Activated CD8-positive, alpha-beta memory T cell treated with anti-CD3 and anti-CD28 coated beads, Interleukin-2, amount 10 ng/mL, durations not matched to agents 7 days and 5 days (primary cell): ENCODE measurements at regions not wholly inside any gene's neighbourhood (a gene's known extent, or its start where the extent isn't known, plus 50 kb on each side); places are given as distances from the start of the nearest gene placed in this dataset.
"Not testable (repeated sequence)": the region's sequence is repeated elsewhere in the genome, so short reads cannot be mapped to it uniquely, and the experiment has no call there.

Experiments
- ATAC-seq: fragments of 150-1000 bp; cut with Tn5 transposase; one replicate; pipeline ENCODE4 v1.10.0; 2021; ENCODE audit warnings: moderate library complexity
- CTCF ChIA-PET: fragments of 350-600 bp; sonication (Branson Sonifier 250); formaldehyde crosslinking; loops from one replicate; lab custom pipeline; 2021; ENCODE audit warnings: antibody characterized with exemption; lab: Charles Lee
- DNase-seq: peaks from one replicate; pipeline ENCODE4 v3.0.0-alpha.2; 2020
- H3K27ac Mint-ChIP-seq: one replicate; pipeline ENCODE4 v1.8.0; 2021; ENCODE audit warnings: mild to moderate bottlenecking, mixed read lengths
- H3K27me3 Mint-ChIP-seq: one replicate; pipeline ENCODE4 v1.8.0; 2021; ENCODE audit warnings: mixed read lengths
- H3K36me3 Mint-ChIP-seq: one replicate; pipeline ENCODE4 v1.8.0; 2021; ENCODE audit warnings: mild to moderate bottlenecking, mixed read lengths
- H3K4me1 Mint-ChIP-seq: one replicate; pipeline ENCODE4 v1.8.0; 2021; ENCODE audit warnings: mixed read lengths
- H3K4me3 Mint-ChIP-seq: one replicate; pipeline ENCODE4 v1.8.0; 2021; ENCODE audit warnings: mild to moderate bottlenecking, moderate library complexity, mixed read lengths
- H3K9me3 Mint-ChIP-seq: one replicate; pipeline ENCODE4 v1.8.0; 2022; ENCODE audit warnings: low read depth, mixed read lengths

GRCh38 chr9:85302938-85303756 lies 438.6 kb downstream of the AGTPBP1 start:
- no peaks in the 10 kb centered on the region for H3K27me3 Mint-ChIP-seq
- CTCF ChIA-PET: no interaction called here
- H3K4me3 Mint-ChIP-seq: no peak overlapping the region
- H3K4me1 Mint-ChIP-seq: no peaks in the 10 kb centered on the region
- H3K9me3 Mint-ChIP-seq: no peaks in the 10 kb centered on the region
- DNase-seq: no peak
- no peak overlapping the region for H3K27ac Mint-ChIP-seq
- no peaks in the 10 kb centered on the region for H3K36me3 Mint-ChIP-seq
- ATAC-seq: no peak

- DNase-seq (no peak), ATAC-seq (no peak)
- H3K36me3 Mint-ChIP-seq: no peaks in the 10 kb centered on the region
- H3K4me3 Mint-ChIP-seq: no peak overlapping the region
- H3K27me3 Mint-ChIP-seq: no peaks in the 10 kb centered on the region
- H3K9me3 Mint-ChIP-seq: no peaks in the 10 kb centered on the region
- H3K4me1 Mint-ChIP-seq: no peaks in the 10 kb centered on the region
- no peak overlapping the region for H3K27ac Mint-ChIP-seq
- CTCF ChIA-PET: no interaction called here
Observed at GRCh38 chr9:85298499-85298898, 443.3 kb downstream of the AGTPBP1 start.

- H3K9me3 Mint-ChIP-seq, H3K4me1 Mint-ChIP-seq, H3K4me3 Mint-ChIP-seq, CTCF ChIA-PET, ATAC-seq, H3K36me3 Mint-ChIP-seq, DNase-seq, H3K27ac Mint-ChIP-seq: not testable (repeated sequence)
- peaks cover 11% of the 10 kb centered on the region for H3K27me3 Mint-ChIP-seq
Observed at GRCh38 chr9:85295244-85295643, 446.5 kb downstream of the AGTPBP1 start.

GRCh38 chr9:85292261-85292660 lies 449.5 kb downstream of the AGTPBP1 start:
- Mint-ChIP-seq H3K4me1 (peaks cover 21% of the 10 kb centered on the region), H3K27ac (no peak overlapping the region), H3K36me3 (no peaks in the 10 kb centered on the region), H3K4me3 (no peak overlapping the region), H3K27me3 (peaks cover 15% of the 10 kb centered on the region), H3K9me3 (peaks cover 5% of the 10 kb centered on the region)
- no peak for DNase-seq
- no peak for ATAC-seq
- CTCF ChIA-PET: no interaction called here

GRCh38 chr9:85291266-85291665 lies 450.5 kb downstream of the AGTPBP1 start:
- H3K27ac Mint-ChIP-seq: no peak overlapping the region
- H3K4me1 Mint-ChIP-seq: peaks cover 21% of the 10 kb centered on the region
- H3K36me3 Mint-ChIP-seq: no peaks in the 10 kb centered on the region
- H3K4me3 Mint-ChIP-seq: no peak overlapping the region
- no peak for DNase-seq
- CTCF ChIA-PET: no interaction called here
- ATAC-seq: no peak
- peaks cover 5% of the 10 kb centered on the region for H3K9me3 Mint-ChIP-seq
- H3K27me3 Mint-ChIP-seq: peaks cover 15% of the 10 kb centered on the region

- Mint-ChIP-seq H3K4me1 (peaks cover 21% of the 10 kb centered on the region), H3K4me3 (no peak overlapping the region), H3K36me3 (no peaks in the 10 kb centered on the region), H3K27me3 (peaks cover 15% of the 10 kb centered on the region), H3K9me3 (peaks cover 5% of the 10 kb centered on the region), H3K27ac (peak overlapping the region; percentile 24)
- ATAC-seq (peak; percentile 57), DNase-seq (peak; percentile 79)
- CTCF ChIA-PET: no interaction called here
Observed at GRCh38 chr9:85290019-85290418, 451.7 kb downstream of the AGTPBP1 start.

- no peaks in the 10 kb centered on the region for H3K36me3 Mint-ChIP-seq
- DNase-seq (no peak), ATAC-seq (no peak)
- peaks cover 21% of the 10 kb centered on the region for H3K4me1 Mint-ChIP-seq
- CTCF ChIA-PET: no interaction called here
- no peak overlapping the region for H3K27ac Mint-ChIP-seq
- peaks cover 5% of the 10 kb centered on the region for H3K9me3 Mint-ChIP-seq
- peaks cover 15% of the 10 kb centered on the region for H3K27me3 Mint-ChIP-seq
- H3K4me3 Mint-ChIP-seq: no peak overlapping the region
Observed at GRCh38 chr9:85289142-85289541, 452.6 kb downstream of the AGTPBP1 start.

- H3K4me3 Mint-ChIP-seq: no peak overlapping the region
- ATAC-seq: no peak
- no peaks in the 10 kb centered on the region for H3K36me3 Mint-ChIP-seq
- peaks cover 3% of the 10 kb centered on the region for H3K9me3 Mint-ChIP-seq
- H3K4me1 Mint-ChIP-seq: peaks cover 3% of the 10 kb centered on the region
- CTCF ChIA-PET: no interaction called here
- H3K27ac Mint-ChIP-seq: no peak overlapping the region
- DNase-seq: no peak
- peaks cover 14% of the 10 kb centered on the region for H3K27me3 Mint-ChIP-seq
Observed at GRCh38 chr9:85283421-85283820, 458.3 kb downstream of the AGTPBP1 start.

- ATAC-seq (no peak), DNase-seq (no peak)
- Mint-ChIP-seq H3K4me1 (no peaks in the 10 kb centered on the region), H3K4me3 (no peak overlapping the region), H3K27ac (no peak overlapping the region), H3K36me3 (no peaks in the 10 kb centered on the region), H3K27me3 (peaks cover 9% of the 10 kb centered on the region), H3K9me3 (no peaks in the 10 kb centered on the region)
- CTCF ChIA-PET: no interaction called here
Observed at GRCh38 chr9:85278769-85279168, 463.0 kb downstream of the AGTPBP1 start.

- H3K36me3 Mint-ChIP-seq: no peaks in the 10 kb centered on the region
- no peaks in the 10 kb centered on the region for H3K9me3 Mint-ChIP-seq
- CTCF ChIA-PET: no interaction called here
- ATAC-seq: no peak
- H3K27me3 Mint-ChIP-seq: peaks cover 5% of the 10 kb centered on the region
- no peak for DNase-seq
- H3K4me3 Mint-ChIP-seq: no peak overlapping the region
- no peak overlapping the region for H3K27ac Mint-ChIP-seq
- no peaks in the 10 kb centered on the region for H3K4me1 Mint-ChIP-seq
Observed at GRCh38 chr9:85276741-85277140, 465.0 kb downstream of the AGTPBP1 start.

- DNase-seq: no peak
- ATAC-seq: no peak
- no peaks in the 10 kb centered on the region for H3K9me3 Mint-ChIP-seq
- H3K27ac Mint-ChIP-seq: no peak overlapping the region
- no peaks in the 10 kb centered on the region for H3K36me3 Mint-ChIP-seq
- no peaks in the 10 kb centered on the region for H3K4me1 Mint-ChIP-seq
- peaks cover 2% of the 10 kb centered on the region for H3K27me3 Mint-ChIP-seq
- H3K4me3 Mint-ChIP-seq: no peak overlapping the region
- CTCF ChIA-PET: no interaction called here
Observed at GRCh38 chr9:85269811-85270210, 471.9 kb downstream of the AGTPBP1 start.

GRCh38 chr9:85268131-85268530 lies 473.6 kb downstream of the AGTPBP1 start:
- peaks cover 1% of the 10 kb centered on the region for H3K27me3 Mint-ChIP-seq
- CTCF ChIA-PET: interaction anchor here (0.7 kb wide), 1 partner anchor 22 kb away, joined by 3 read pairs; no protein-coding TSS in a partner anchor
- no peaks in the 10 kb centered on the region for H3K9me3 Mint-ChIP-seq
- no peak overlapping the region for H3K27ac Mint-ChIP-seq
- no peak overlapping the region for H3K4me3 Mint-ChIP-seq
- ATAC-seq (no peak), DNase-seq (no peak)
- no peaks in the 10 kb centered on the region for H3K4me1 Mint-ChIP-seq
- no peaks in the 10 kb centered on the region for H3K36me3 Mint-ChIP-seq

- Mint-ChIP-seq H3K4me1 (no peaks in the 10 kb centered on the region), H3K27me3 (no peaks in the 10 kb centered on the region), H3K27ac (no peak overlapping the region), H3K9me3 (no peaks in the 10 kb centered on the region), H3K36me3 (no peaks in the 10 kb centered on the region), H3K4me3 (no peak overlapping the region)
- DNase-seq: no peak
- CTCF ChIA-PET: no interaction called here
- ATAC-seq: no peak
Observed at GRCh38 chr9:85264695-85265094, 477.1 kb downstream of the AGTPBP1 start.

GRCh38 chr9:85263288-85263687 lies 478.5 kb downstream of the AGTPBP1 start:
- Mint-ChIP-seq H3K36me3 (no peaks in the 10 kb centered on the region), H3K9me3 (no peaks in the 10 kb centered on the region), H3K27ac (no peak overlapping the region), H3K4me1 (no peaks in the 10 kb centered on the region), H3K4me3 (no peak overlapping the region), H3K27me3 (no peaks in the 10 kb centered on the region)
- DNase-seq (no peak), ATAC-seq (no peak)
- CTCF ChIA-PET: no interaction called here
